ENCODE measurements at regions not wholly inside any gene's neighbourhood (a gene's known extent, or its start where the extent isn't known, plus 50 kb on each side); places are given as distances from the start of the nearest gene placed in this dataset.

DNA sequence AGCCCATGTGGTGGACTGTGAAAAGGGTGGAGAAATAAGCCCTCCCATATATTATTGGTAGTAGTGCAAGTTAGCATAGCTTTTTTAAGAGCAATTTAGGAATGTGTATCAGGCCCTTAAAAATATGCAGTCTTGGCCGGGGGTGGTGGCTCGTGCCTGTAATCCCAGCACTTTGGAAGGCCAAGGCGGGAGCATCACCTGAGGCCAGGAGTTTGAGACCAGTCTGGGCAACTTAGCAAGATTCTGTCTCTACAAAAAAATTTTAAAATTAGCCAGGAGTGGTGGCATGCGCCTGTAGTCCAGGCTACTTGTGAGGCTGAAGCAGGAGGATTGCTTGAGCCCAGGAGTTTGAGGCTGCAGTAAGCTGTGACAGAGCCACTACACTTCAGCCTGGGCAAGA lies 64.2 kb upstream of the BCAT1 start:
- WGBS, 2 experiments (ENCODE audit: low coverage in 1 of 2, low lambda C conversion rate in 2 of 2, missing lambda C conversion rate in 2 of 2): 53% methylated on average over 4 of the region's 4 CpGs
- H3K9me3 ChIP-seq (ENCODE audit: low read depth): no peaks in the 10 kb centered on the region
- peaks cover 16% of the 10 kb centered on the region; the same call in 1 of the 2 replicates for H3K27me3 ChIP-seq (replicated peaks; ENCODE audit: insufficient read depth)
- H3K79me2 ChIP-seq (ENCODE audit: insufficient read depth): no peaks in the 10 kb centered on the region
- no peaks in the 10 kb centered on the region for H3F3A ChIP-seq (ENCODE audit: insufficient read depth)
- no peak overlapping the region for H3K4me2 ChIP-seq (ENCODE audit: unreplicated experiment)
- H4K20me1 ChIP-seq (ENCODE audit: insufficient read depth): no peaks in the 10 kb centered on the region
- no peak overlapping the region for H3K27ac ChIP-seq
- TF ChIP-seq EZH2phosphoT487 (IDR thresholded peaks at IDR 0.05; ENCODE audit: insufficient read depth, low read depth): no peak
- no peak for TF ChIP-seq EZH2 (IDR thresholded peaks at IDR 0.05; ENCODE audit: insufficient read depth, poor library complexity, severe bottlenecking)
- in situ Hi-C loops (cut with MboI): no loop called here
- no peak overlapping the region for H2AFZ ChIP-seq
- no peaks in the 10 kb centered on the region for H3K4me1 ChIP-seq (ENCODE audit: insufficient read depth)
- no peaks in the 10 kb centered on the region for H3K36me3 ChIP-seq (ENCODE audit: low read depth)
- no peaks in the 10 kb centered on the region for H3K9me2 ChIP-seq (ENCODE audit: insufficient read depth)
- no peak overlapping the region for H3K9ac ChIP-seq
- DNase-seq: no peak
- no peak overlapping the region for H3K4me3 ChIP-seq

GRCh38 chr12:25009496-25010092 lies 60.7 kb upstream of the BCAT1 start:
- Histone ChIP-seq H3K27ac (no peak overlapping the region), H4K20me1 (ENCODE audit: insufficient read depth) (no peaks in the 10 kb centered on the region), H3K36me3 (ENCODE audit: low read depth) (no peaks in the 10 kb centered on the region), H3K4me3 (no peak overlapping the region), H3K4me1 (ENCODE audit: insufficient read depth) (no peaks in the 10 kb centered on the region), H3F3A (ENCODE audit: insufficient read depth) (no peaks in the 10 kb centered on the region), H2AFZ (no peak overlapping the region), H3K9me3 (ENCODE audit: low read depth) (no peaks in the 10 kb centered on the region), H3K9ac (no peak overlapping the region), H3K27me3 (replicated peaks; ENCODE audit: insufficient read depth) (peaks cover 27% of the 10 kb centered on the region; the same call in 1 of the 2 replicates), H3K9me2 (ENCODE audit: insufficient read depth) (no peaks in the 10 kb centered on the region), H3K79me2 (ENCODE audit: insufficient read depth) (no peaks in the 10 kb centered on the region), H3K4me2 (ENCODE audit: unreplicated experiment) (no peak overlapping the region)
- WGBS, 2 experiments (ENCODE audit: low coverage in 1 of 2, low lambda C conversion rate in 2 of 2, missing lambda C conversion rate in 2 of 2): 38 to 45% methylated on average over 2 of the region's 2 CpGs
- in situ Hi-C loops (cut with MboI): no loop called here
- DNase-seq: no peak
- TF ChIP-seq EZH2 (IDR thresholded peaks at IDR 0.05; ENCODE audit: insufficient read depth, poor library complexity, severe bottlenecking) (no peak), EZH2phosphoT487 (IDR thresholded peaks at IDR 0.05; ENCODE audit: insufficient read depth, low read depth) (no peak)

DNA sequence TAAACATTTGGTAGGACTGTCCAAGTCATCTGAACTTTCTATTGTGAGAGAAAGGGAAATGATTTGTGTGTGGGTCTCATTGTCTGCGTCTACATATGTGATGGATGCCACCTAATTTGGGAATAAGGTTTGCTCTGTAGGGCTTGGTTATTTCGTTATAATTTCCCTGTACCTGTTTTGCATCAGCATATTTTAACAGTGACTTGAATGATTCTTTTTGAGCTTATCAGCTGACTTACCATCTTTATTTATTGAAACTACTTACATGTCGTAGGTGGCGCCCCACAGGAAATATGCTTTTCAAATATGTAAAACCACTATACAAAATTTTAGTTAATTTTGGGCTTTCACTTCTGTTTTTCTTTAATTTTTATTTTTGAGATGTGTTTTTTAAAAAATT lies 56.5 kb upstream of the BCAT1 start:
- Histone ChIP-seq H3K27ac (no peak overlapping the region), H3K4me3 (no peak overlapping the region), H3K9me2 (ENCODE audit: insufficient read depth) (no peaks in the 10 kb centered on the region), H3K9me3 (ENCODE audit: low read depth) (no peaks in the 10 kb centered on the region), H4K20me1 (ENCODE audit: insufficient read depth) (no peaks in the 10 kb centered on the region), H3K36me3 (ENCODE audit: low read depth) (no peaks in the 10 kb centered on the region), H3K4me2 (ENCODE audit: unreplicated experiment) (no peak overlapping the region), H3K9ac (no peak overlapping the region), H3K4me1 (ENCODE audit: insufficient read depth) (no peaks in the 10 kb centered on the region), H3K79me2 (ENCODE audit: insufficient read depth) (no peaks in the 10 kb centered on the region), H3K27me3 (replicated peaks; ENCODE audit: insufficient read depth) (peaks cover 56% of the 10 kb centered on the region), H2AFZ (no peak overlapping the region), H3F3A (ENCODE audit: insufficient read depth) (no peaks in the 10 kb centered on the region)
- TF ChIP-seq EZH2phosphoT487 (IDR thresholded peaks at IDR 0.05; ENCODE audit: insufficient read depth, low read depth) (no peak), EZH2 (IDR thresholded peaks at IDR 0.05; ENCODE audit: insufficient read depth, poor library complexity, severe bottlenecking) (no peak)
- in situ Hi-C loops (cut with MboI): no loop called here
- no peak for DNase-seq
- 46 to 52% methylated on average over 4 of the region's 4 CpGs for WGBS, 2 experiments (ENCODE audit: low coverage in 1 of 2, low lambda C conversion rate in 2 of 2, missing lambda C conversion rate in 2 of 2)

DNA sequence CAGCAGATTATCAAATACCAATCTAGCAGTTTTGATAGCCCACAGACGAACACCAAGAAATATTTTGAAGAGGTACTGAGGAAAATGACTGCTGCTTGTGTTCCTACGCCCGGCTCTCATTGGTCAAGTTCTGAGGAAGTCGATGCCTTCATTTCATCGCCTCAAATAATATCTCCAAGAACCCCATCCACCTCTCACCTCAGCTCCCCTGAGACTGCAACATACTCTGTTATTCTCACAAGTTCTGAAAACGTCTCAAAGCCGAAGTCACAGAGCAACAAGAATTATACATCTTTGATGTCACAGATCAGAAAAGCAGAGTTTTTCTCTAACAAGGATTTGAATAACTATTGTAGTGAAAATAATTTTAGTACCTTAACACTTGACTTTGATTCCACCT lies 55.5 kb upstream of the BCAT1 start:
- Histone ChIP-seq H4K20me1 (ENCODE audit: insufficient read depth) (no peaks in the 10 kb centered on the region), H3K9me3 (ENCODE audit: low read depth) (no peaks in the 10 kb centered on the region), H3K4me1 (ENCODE audit: insufficient read depth) (no peaks in the 10 kb centered on the region), H3K9ac (no peak overlapping the region), H3K4me2 (ENCODE audit: unreplicated experiment) (no peak overlapping the region), H3K36me3 (ENCODE audit: low read depth) (no peaks in the 10 kb centered on the region), H3K4me3 (no peak overlapping the region), H3K9me2 (ENCODE audit: insufficient read depth) (no peaks in the 10 kb centered on the region), H3K27me3 (replicated peaks; ENCODE audit: insufficient read depth) (peaks cover 65% of the 10 kb centered on the region), H3K79me2 (ENCODE audit: insufficient read depth) (no peaks in the 10 kb centered on the region), H3F3A (ENCODE audit: insufficient read depth) (no peaks in the 10 kb centered on the region), H3K27ac (no peak overlapping the region), H2AFZ (no peak overlapping the region)
- TF ChIP-seq EZH2phosphoT487 (IDR thresholded peaks at IDR 0.05; ENCODE audit: insufficient read depth, low read depth) (no peak), EZH2 (IDR thresholded peaks at IDR 0.05; ENCODE audit: insufficient read depth, poor library complexity, severe bottlenecking) (no peak)
- no peak for DNase-seq
- WGBS, 2 experiments (ENCODE audit: low coverage in 1 of 2, low lambda C conversion rate in 2 of 2, missing lambda C conversion rate in 2 of 2): 31 to 33% methylated on average over 7 of the region's 7 CpGs
- in situ Hi-C loops (cut with MboI): no loop called here

- H3K9me2 ChIP-seq (ENCODE audit: insufficient read depth): no peaks in the 10 kb centered on the region
- H3K27ac ChIP-seq: no peak overlapping the region
- H3K4me1 ChIP-seq (ENCODE audit: insufficient read depth): peaks cover 18% of the 10 kb centered on the region
- no peak overlapping the region for H3K4me2 ChIP-seq (ENCODE audit: unreplicated experiment)
- in situ Hi-C loops (cut with MboI): no loop called here
- H3K9me3 ChIP-seq (ENCODE audit: low read depth): no peaks in the 10 kb centered on the region
- H3K4me3 ChIP-seq: no peak overlapping the region
- no peak overlapping the region for H3K9ac ChIP-seq
- peaks cover 18% of the 10 kb centered on the region for H3F3A ChIP-seq (ENCODE audit: insufficient read depth)
- no peaks in the 10 kb centered on the region for H3K79me2 ChIP-seq (ENCODE audit: insufficient read depth)
- 21 to 26% methylated on average over 2 of the region's 2 CpGs for WGBS, 2 experiments (ENCODE audit: low coverage in 1 of 2, low lambda C conversion rate in 2 of 2, missing lambda C conversion rate in 2 of 2)
- no peak for DNase-seq
- H2AFZ ChIP-seq: no peak overlapping the region
- no peak for TF ChIP-seq EZH2 (IDR thresholded peaks at IDR 0.05; ENCODE audit: insufficient read depth, poor library complexity, severe bottlenecking)
- no peak for TF ChIP-seq EZH2phosphoT487 (IDR thresholded peaks at IDR 0.05; ENCODE audit: insufficient read depth, low read depth)
- H3K36me3 ChIP-seq (ENCODE audit: low read depth): no peaks in the 10 kb centered on the region
- H3K27me3 ChIP-seq (replicated peaks; ENCODE audit: insufficient read depth): peaks cover 81% of the 10 kb centered on the region
- no peaks in the 10 kb centered on the region for H4K20me1 ChIP-seq (ENCODE audit: insufficient read depth)
Measured at GRCh38 chr12:25001311-25001710, 52.4 kb upstream of the BCAT1 start.

Data from GM23248 (cell line).